ENCODE measurements at regions not wholly inside any gene's neighbourhood (a gene's known extent, or its start where the extent isn't known, plus 50 kb on each side); places are given as distances from the start of the nearest gene placed in this dataset.

DNA sequence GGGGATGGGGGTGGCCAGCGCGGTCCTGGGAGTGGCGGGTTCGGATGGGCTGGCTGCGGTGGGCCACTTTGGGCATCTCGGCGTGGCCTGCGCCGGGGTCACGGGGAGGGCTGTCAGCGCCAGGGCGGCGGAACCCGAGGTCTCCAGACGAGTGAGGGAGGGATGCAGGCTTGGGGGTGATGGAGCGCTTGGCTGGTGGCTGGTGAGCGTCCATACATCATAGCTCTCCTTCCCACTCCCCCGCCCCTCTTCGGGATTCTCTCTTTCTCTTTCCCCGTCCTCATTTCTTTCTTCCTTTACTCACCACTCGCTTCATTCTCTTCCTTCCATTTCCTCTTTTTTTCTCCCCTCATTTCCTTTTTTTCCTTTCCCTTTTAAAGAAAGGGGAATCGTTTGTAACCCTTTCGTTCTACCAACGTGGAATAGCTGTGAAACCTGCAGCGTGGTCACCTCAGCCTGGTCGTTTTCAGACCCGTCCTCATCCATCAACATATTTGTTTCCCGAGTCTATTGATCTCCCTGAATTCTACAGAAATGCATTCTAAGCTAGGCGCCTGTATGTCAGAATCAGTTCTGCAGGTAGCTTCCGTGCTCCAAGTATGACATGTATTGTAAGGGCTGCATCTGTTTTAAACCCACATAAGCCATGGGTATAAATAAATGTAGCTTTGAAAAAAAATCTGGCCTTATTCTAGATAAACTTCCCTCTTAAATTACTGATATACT is 260.3 kb upstream of the E2F7 start:
- Mint-ChIP-seq H3K36me3 (ENCODE audit: low read depth) (no peaks in the 10 kb centered on the region), H3K4me1 (ENCODE audit: low read depth) (peaks cover 17% of the 10 kb centered on the region), H3K27me3 (peaks cover 40% of the 10 kb centered on the region), H3K27ac (no peak overlapping the region), H3K4me3 (peak overlapping the region; percentile 79), H3K9me3 (no peaks in the 10 kb centered on the region)
- intact Hi-C loops (cut with micrococcal nuclease), result no loop called here

DNA sequence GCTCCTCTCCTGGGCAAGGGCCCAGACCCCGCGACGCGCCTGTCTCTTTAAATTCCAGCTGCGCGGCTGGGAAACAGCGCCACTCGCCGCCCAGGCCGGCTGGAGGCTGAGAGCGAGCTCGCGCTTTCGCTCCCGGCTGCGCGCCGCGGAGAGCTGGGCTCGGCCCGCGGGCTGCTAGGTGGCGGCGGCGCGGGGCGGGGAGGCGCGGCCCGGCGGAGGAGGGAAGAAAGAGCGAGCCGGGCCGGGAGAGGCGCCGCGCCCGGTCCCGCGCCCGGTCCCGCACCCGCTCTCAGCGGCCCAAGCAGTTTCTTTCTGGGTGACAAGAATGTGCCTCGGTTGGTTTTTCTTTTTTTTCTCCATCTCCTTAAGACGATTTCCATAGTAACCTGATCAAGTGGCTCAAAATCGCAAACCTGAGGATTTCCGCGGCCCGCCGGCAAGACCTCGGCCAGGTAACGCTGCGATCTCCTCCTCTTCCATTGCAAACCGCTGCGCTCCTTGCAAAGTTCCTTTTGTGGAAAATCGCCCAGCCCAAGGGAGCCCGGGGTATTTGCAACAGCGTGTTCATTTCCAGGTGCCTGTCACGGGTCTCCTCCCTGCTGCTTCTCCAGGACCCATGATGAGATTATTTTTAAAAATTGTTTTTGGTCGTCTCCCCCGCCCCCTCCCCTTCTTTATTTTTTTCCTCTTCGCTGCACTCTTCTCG is 259.5 kb upstream of the E2F7 start:
- H3K27me3 Mint-ChIP-seq, result peaks cover 40% of the 10 kb centered on the region
- H3K4me1 Mint-ChIP-seq (ENCODE audit: low read depth), result peaks cover 17% of the 10 kb centered on the region
- no peaks in the 10 kb centered on the region for H3K36me3 Mint-ChIP-seq (ENCODE audit: low read depth)
- H3K27ac Mint-ChIP-seq, result no peak overlapping the region
- intact Hi-C loops (cut with micrococcal nuclease), result no loop called here
- no peaks in the 10 kb centered on the region for H3K9me3 Mint-ChIP-seq
- H3K4me3 Mint-ChIP-seq, result peak overlapping the region; percentile 79

DNA sequence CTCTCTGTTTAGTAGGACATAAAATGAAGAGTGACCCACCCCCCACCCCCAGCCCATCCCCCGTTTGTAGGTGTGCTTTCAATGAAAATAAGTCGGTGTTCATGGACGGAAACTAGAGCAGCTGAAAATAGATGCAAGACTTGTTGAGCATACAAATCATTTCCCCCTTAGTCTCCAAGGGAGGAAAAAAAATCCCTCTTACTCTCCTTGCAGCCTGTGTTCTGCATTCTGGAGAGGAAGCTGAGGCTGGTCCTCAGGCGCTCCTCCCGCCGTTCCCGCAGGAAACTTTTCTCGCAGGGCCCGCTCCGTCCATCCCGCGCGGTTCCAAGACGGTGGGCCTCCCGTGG is 259.0 kb upstream of the E2F7 start:
- intact Hi-C loops (cut with micrococcal nuclease), result no loop called here
- H3K4me3 Mint-ChIP-seq, result peak overlapping the region; percentile 79
- peaks cover 40% of the 10 kb centered on the region for H3K27me3 Mint-ChIP-seq

DNA sequence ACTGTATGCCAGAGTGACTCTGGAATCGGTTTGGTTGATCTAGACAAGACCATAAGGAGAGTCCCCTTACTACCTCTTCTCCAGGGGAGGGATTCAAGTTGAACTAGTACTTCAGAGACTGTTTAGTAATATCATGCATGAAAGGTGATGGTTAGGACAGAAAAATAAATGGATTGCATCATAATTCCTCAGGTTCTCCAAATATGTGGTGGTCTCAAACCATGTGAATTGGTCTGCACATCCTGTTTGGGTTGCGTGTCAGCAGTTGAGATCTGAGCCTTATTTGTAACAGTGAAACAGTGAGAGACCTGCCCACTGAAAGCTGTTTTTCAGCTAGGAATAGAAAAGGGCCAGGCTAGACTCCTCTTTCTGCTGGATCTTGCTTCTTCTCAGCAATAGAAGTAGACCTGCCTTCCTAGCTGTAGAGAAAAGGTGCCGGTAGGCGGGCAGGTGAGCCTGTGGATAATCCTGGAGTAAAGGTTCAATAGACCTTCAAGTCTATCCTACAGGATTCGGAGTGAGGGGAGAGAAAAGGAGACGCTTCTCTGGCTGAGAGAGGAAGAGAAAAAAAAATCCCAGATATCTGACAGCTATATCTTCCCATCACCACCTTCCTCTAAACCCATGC is 258.5 kb upstream of the E2F7 start:
- no peak overlapping the region for H3K4me3 Mint-ChIP-seq
- intact Hi-C loops (cut with micrococcal nuclease), result no loop called here
- peaks cover 17% of the 10 kb centered on the region for H3K4me1 Mint-ChIP-seq (ENCODE audit: low read depth)
- H3K27me3 Mint-ChIP-seq, result peaks cover 40% of the 10 kb centered on the region
- no peak overlapping the region for H3K27ac Mint-ChIP-seq
- no peaks in the 10 kb centered on the region for H3K9me3 Mint-ChIP-seq
- no peaks in the 10 kb centered on the region for H3K36me3 Mint-ChIP-seq (ENCODE audit: low read depth)

More for the DNA sequence above, 259.0 kb upstream of the E2F7 start:
- H3K9me3 Mint-ChIP-seq, result no peaks in the 10 kb centered on the region
- H3K27ac Mint-ChIP-seq, result no peak overlapping the region
- H3K4me1 Mint-ChIP-seq (ENCODE audit: low read depth), result peaks cover 17% of the 10 kb centered on the region
- H3K36me3 Mint-ChIP-seq (ENCODE audit: low read depth), result no peaks in the 10 kb centered on the region

DNA sequence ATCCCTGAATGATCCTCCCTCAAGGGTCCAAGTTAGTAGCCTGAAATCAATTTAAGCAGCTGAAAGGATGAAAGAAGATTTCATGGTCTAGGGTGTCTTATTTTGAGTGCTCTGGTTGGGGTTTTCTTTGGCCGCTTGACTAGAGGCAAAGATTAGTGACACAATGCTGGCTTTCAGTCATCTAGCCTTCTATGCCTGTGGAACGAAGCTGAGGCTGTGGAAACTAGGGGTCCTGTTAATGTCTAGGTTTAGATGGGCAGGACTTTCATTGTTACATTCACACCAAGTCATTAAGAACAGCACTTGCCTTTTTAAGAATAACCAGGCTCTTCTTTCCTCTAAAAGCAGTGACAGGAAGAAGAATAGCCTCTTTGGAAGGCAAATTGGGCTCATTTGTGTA is 253.8 kb upstream of the E2F7 start:
- intact Hi-C loops (cut with micrococcal nuclease), result no loop called here
- Mint-ChIP-seq H3K9me3 (no peaks in the 10 kb centered on the region), H3K4me1 (ENCODE audit: low read depth) (no peaks in the 10 kb centered on the region), H3K27me3 (peaks cover 10% of the 10 kb centered on the region), H3K36me3 (ENCODE audit: low read depth) (no peaks in the 10 kb centered on the region), H3K27ac (no peak overlapping the region), H3K4me3 (no peak overlapping the region)

DNA sequence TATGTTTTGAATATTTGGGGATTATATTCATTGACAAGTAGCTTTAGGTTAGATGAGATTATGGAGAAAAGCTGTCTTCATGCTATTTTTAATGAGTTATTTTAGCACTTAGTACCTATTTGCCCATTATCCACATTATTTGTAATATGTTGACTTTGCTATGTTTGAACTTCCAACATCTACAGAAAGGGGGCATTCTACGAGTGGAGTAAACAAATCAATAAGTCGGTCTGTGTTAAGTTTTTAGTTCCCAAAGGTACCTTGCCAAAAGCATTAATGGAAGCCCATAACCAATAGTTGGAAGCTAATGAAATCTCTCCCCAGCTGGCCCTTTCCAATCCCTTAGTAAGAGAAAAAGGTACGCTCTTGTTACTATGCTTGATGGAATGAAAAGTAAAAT is 250.0 kb upstream of the E2F7 start:
- no peak overlapping the region for H3K27ac Mint-ChIP-seq
- no peak overlapping the region for H3K4me3 Mint-ChIP-seq
- H3K9me3 Mint-ChIP-seq, result no peaks in the 10 kb centered on the region
- H3K27me3 Mint-ChIP-seq, result no peaks in the 10 kb centered on the region
- no peaks in the 10 kb centered on the region for H3K4me1 Mint-ChIP-seq (ENCODE audit: low read depth)
- H3K36me3 Mint-ChIP-seq (ENCODE audit: low read depth), result no peaks in the 10 kb centered on the region
- intact Hi-C loops (cut with micrococcal nuclease), result no loop called here

DNA sequence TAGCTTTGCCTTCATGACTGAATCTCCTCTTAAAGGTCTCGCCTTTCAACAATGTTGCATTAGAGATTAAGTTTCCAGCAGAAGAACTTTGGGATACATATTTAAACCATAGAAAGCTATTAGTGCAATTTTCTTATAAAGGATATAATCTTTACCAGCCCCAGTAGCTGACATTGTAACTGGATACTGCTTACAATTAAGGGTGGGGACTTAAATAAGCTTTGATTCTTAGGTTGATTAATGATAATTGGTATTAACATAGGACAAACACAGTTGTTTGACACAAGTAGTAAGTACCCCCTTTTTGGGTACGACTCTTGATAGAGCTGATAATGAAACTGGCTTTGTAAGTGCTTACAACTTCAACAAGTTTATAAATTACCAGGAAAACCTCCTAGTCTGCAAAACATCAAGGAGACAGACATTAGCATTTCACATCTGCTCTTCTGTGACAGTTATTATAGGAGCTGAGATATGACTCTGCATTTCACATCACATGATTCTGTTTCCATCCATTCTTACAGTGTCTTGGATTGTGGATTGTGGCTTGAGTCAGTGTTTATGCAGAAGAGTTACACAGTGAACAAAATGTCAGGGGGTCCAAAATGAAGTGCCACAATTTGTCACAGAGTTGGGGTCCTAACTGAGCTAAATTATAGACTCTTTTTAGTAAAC is 249.1 kb upstream of the E2F7 start:
- no peaks in the 10 kb centered on the region for H3K4me1 Mint-ChIP-seq (ENCODE audit: low read depth)
- intact Hi-C loops (cut with micrococcal nuclease), result no loop called here
- H3K27ac Mint-ChIP-seq, result no peak overlapping the region
- H3K4me3 Mint-ChIP-seq, result no peak overlapping the region
- no peaks in the 10 kb centered on the region for H3K27me3 Mint-ChIP-seq
- H3K9me3 Mint-ChIP-seq, result no peaks in the 10 kb centered on the region
- no peaks in the 10 kb centered on the region for H3K36me3 Mint-ChIP-seq (ENCODE audit: low read depth)

DNA sequence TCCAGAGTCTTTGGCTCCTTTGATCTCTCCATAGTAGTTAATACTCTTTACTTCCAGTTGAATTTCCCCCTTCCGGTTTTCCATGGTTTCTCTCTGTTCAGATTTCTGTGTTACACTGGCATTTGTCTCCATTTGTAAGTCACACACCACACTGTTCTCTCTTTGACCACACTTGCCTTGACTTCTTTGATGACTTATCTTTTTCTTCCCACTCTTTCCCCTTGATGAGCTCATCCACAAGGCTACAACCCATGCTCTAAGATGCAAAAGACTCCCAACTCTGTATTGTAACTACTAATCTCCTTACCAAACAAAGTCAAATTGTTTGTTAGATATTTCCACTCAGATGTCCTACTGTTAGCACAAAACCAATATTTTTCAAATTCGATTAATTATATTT is 242.7 kb upstream of the E2F7 start:
- H3K27me3 Mint-ChIP-seq, result no peaks in the 10 kb centered on the region
- intact Hi-C loops (cut with micrococcal nuclease), result no loop called here
- no peaks in the 10 kb centered on the region for H3K36me3 Mint-ChIP-seq (ENCODE audit: low read depth)
- no peaks in the 10 kb centered on the region for H3K4me1 Mint-ChIP-seq (ENCODE audit: low read depth)
- no peak overlapping the region for H3K4me3 Mint-ChIP-seq
- no peaks in the 10 kb centered on the region for H3K9me3 Mint-ChIP-seq
- no peak overlapping the region for H3K27ac Mint-ChIP-seq

DNA sequence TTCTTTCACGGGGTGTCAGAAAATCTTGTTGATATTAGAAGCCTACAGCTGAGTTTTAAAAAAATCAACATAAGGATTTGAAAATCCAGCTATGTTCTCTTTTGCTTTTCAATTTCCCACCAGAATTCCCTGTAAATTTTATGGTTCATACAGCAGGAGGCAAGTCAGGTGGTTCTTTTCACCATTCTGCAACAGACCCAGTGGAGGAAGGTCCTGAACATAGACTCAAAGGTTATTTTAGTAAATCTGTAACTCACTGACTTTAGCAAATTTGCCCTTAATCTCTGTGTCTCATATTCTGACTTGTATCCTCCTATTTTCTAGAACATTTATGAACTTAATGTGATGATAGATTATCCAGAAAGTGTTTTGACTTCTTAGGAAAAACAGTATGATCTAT is 235.4 kb upstream of the E2F7 start:
- Mint-ChIP-seq H3K9me3 (no peaks in the 10 kb centered on the region), H3K4me1 (ENCODE audit: low read depth) (no peaks in the 10 kb centered on the region), H3K4me3 (no peak overlapping the region), H3K27ac (no peak overlapping the region), H3K36me3 (ENCODE audit: low read depth) (no peaks in the 10 kb centered on the region), H3K27me3 (no peaks in the 10 kb centered on the region)
- intact Hi-C loops (cut with micrococcal nuclease), result no loop called here

DNA sequence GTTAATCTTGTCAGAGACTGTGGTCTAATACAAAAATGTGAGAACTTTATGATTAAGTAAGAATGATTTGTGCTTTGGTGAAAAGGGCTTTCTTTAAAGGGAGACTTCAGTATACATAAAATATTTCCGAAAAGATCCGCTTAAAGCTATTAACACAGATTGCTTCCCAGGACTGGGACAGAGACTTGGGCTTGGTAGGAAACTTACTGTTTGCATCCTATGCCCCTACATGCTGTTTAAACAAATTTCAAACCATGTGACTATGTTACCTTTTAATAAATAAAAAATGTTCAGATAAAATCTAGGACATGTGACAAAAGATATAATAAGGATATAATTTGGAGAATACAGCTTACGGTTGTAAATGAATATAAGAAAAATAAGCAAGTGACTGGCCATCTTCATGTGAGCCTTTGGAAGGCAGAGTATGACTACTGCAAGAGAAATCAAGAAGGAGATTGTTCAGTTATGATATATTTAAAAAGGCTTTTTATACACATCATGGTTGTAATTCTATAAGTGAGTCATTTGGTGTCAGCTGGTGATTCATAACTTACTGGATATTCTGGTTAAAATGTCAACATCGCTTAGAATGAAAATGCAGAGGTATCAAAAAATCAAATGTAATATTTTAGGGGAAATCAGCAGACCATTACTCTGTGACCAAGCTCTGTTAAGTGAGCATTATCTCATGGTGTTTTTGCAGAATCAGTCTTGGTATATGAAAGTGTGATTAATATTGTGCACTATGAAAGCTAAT is 234.7 kb upstream of the E2F7 start:
- Mint-ChIP-seq H3K4me3 (no peak overlapping the region), H3K4me1 (ENCODE audit: low read depth) (no peaks in the 10 kb centered on the region), H3K27ac (no peak overlapping the region), H3K36me3 (ENCODE audit: low read depth) (no peaks in the 10 kb centered on the region), H3K27me3 (no peaks in the 10 kb centered on the region), H3K9me3 (peaks cover 2% of the 10 kb centered on the region)
- intact Hi-C loops (cut with micrococcal nuclease), result no loop called here

DNA sequence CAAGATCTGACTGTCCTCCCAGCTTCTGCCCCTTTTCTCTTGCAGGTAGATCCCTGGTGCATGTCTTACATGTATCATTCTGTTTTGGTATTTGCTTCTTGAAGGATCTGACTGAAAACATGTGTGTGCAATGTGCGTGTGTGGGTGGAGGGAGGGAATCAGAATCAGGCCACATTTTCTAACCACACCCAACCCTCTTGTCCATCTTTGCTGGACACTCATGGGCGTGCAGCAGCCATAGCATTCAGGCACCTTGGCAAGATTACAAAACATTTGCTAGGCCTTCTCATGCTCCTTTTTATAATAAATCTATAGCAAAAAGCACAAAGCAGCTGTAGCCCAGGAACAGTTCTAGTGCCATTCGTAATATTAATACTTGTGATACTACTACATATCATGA is 233.6 kb upstream of the E2F7 start:
- Mint-ChIP-seq H3K27me3 (no peaks in the 10 kb centered on the region), H3K9me3 (peaks cover 7% of the 10 kb centered on the region), H3K4me3 (no peak overlapping the region), H3K27ac (no peak overlapping the region), H3K4me1 (ENCODE audit: low read depth) (no peaks in the 10 kb centered on the region), H3K36me3 (ENCODE audit: low read depth) (no peaks in the 10 kb centered on the region)
- intact Hi-C loops (cut with micrococcal nuclease), result no loop called here

DNA sequence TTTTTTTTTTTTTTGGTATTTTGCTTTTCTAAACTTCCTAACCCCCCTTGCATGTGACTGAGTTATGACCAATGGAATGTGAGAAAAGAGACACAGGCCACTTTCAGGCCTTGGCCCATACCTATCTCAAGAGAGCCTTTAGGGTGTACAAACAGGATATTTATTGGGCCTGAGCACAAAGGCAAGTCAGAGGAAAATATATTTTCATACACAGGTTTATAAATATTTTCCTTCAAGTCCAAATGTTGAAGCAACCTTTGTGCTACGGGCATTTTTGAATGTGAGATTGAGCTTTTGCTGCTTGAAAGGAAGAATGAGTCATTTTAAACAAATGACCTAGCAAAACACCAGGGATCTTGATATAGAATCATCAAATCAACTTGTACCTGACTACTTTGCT is 228.6 kb upstream of the E2F7 start:
- Mint-ChIP-seq H3K4me1 (ENCODE audit: low read depth) (no peaks in the 10 kb centered on the region), H3K27ac (no peak overlapping the region), H3K36me3 (ENCODE audit: low read depth) (no peaks in the 10 kb centered on the region), H3K4me3 (no peak overlapping the region), H3K9me3 (peaks cover 25% of the 10 kb centered on the region), H3K27me3 (no peaks in the 10 kb centered on the region)
- intact Hi-C loops (cut with micrococcal nuclease), result no loop called here

DNA sequence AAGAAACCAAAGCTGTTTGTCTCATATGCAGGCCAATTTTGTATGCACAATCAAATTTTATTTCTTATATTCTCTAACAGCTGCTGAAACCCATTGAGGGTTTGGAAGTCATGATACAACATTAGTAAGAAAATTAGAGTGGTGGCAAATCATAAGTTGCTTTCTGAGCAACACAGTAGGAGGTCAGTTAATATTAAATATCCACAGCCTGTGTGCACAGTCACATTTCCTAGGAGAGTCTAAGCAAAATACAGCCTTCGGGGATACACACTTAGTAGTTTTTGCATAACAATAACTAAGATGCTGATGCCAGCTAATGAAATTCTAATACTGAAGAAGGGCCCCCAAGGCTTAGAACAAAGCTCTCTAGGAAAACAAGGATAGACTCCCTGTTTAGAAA is 209.6 kb upstream of the E2F7 start:
- no peaks in the 10 kb centered on the region for H3K36me3 Mint-ChIP-seq (ENCODE audit: low read depth)
- intact Hi-C loops (cut with micrococcal nuclease), result no loop called here
- peaks cover 7% of the 10 kb centered on the region for H3K9me3 Mint-ChIP-seq
- H3K4me1 Mint-ChIP-seq (ENCODE audit: low read depth), result no peaks in the 10 kb centered on the region
- H3K27ac Mint-ChIP-seq, result no peak overlapping the region
- no peaks in the 10 kb centered on the region for H3K27me3 Mint-ChIP-seq
- H3K4me3 Mint-ChIP-seq, result no peak overlapping the region

DNA sequence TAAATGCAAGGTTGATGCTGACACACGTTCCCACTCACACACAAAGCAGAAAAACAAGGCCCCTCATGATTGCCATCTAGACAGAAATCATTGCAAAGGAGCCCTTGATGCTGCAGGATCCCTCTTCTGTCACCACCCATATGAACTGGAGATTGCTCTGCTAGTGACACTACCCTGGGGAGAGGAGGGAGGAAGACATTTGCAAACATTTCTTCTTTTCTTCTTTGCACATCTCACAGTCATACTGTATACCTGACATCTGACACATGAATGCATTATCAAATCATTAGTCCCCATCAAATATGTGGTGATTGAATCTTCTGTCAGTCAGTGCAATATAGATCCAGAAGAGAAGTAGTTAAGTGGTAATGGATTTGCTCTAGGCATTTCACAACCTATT is 208.5 kb upstream of the E2F7 start:
- Mint-ChIP-seq H3K4me3 (no peak overlapping the region), H3K36me3 (ENCODE audit: low read depth) (no peaks in the 10 kb centered on the region), H3K4me1 (ENCODE audit: low read depth) (no peaks in the 10 kb centered on the region), H3K27ac (no peak overlapping the region), H3K9me3 (peaks cover 7% of the 10 kb centered on the region), H3K27me3 (no peaks in the 10 kb centered on the region)
- intact Hi-C loops (cut with micrococcal nuclease), result no loop called here
